H9 (cell line): ENCODE measurements at regions not wholly inside any gene's neighbourhood (a gene's known extent, or its start where the extent isn't known, plus 50 kb on each side); places are given as distances from the start of the nearest gene placed in this dataset.

ENCODE experiments used
- DNase-seq: peaks from one replicate; pipeline ENCODE4 v3.0.0-alpha.2; 2017
- H2AFZ ChIP-seq: one replicate; pipeline ENCODE4 v1.6.1; 2013; ENCODE audit warnings: mild to moderate bottlenecking, low read length, control low read depth, moderate library complexity
- H2AK5ac ChIP-seq: 2 replicates; pipeline ENCODE4 v1.6.1; 2013; ENCODE audit warnings: low read length, control low read depth, mixed read lengths; ENCODE audit not compliant: insufficient read length
- H2BK120ac ChIP-seq: one replicate; pipeline ENCODE4 v1.6.1; 2013; ENCODE audit warnings: low read depth, mild to moderate bottlenecking, low read length, control low read depth, inconsistent platforms; ENCODE audit not compliant: poor library complexity, severe bottlenecking
- H2BK12ac ChIP-seq: 2 replicates; pipeline ENCODE4 v1.6.1; 2013; ENCODE audit warnings: low read length, control low read depth, mixed read lengths, low read depth; ENCODE audit not compliant: insufficient read length
- H2BK15ac ChIP-seq: 2 replicates; pipeline ENCODE4 v1.6.1; 2013; ENCODE audit warnings: low read depth, low read length, control low read depth
- H2BK20ac ChIP-seq: one replicate; pipeline ENCODE4 v1.6.1; 2013; ENCODE audit warnings: low read depth, mild to moderate bottlenecking, low read length, control low read depth, inconsistent platforms; ENCODE audit not compliant: poor library complexity, severe bottlenecking
- H2BK5ac ChIP-seq: 2 replicates; pipeline ENCODE4 v1.6.1; 2013; ENCODE audit warnings: low read length, control low read depth, mixed read lengths; ENCODE audit not compliant: insufficient read length
- H3K14ac ChIP-seq: 2 replicates; pipeline ENCODE4 v1.6.1; 2013; ENCODE audit warnings: low read length, control low read depth; ENCODE audit not compliant: insufficient read depth
- H3K18ac ChIP-seq: 2 replicates; pipeline ENCODE4 v1.6.1; 2013; ENCODE audit warnings: low read depth, mild to moderate bottlenecking, mixed read lengths, low read length, control low read depth; ENCODE audit not compliant: insufficient read length
- H3K23ac ChIP-seq: 2 replicates; pipeline ENCODE4 v1.6.1; 2013; ENCODE audit warnings: low read length, control low read depth, mixed read lengths, low read depth; ENCODE audit not compliant: insufficient read length
- H3K23me2 ChIP-seq: 2 replicates; pipeline ENCODE4 v1.6.1; 2013; ENCODE audit warnings: low read depth, mild to moderate bottlenecking, mixed read lengths, low read length, control low read depth; ENCODE audit not compliant: insufficient read length, poor library complexity, severe bottlenecking
- H3K27ac ChIP-seq: 2 replicates; pipeline ENCODE4 v1.5.1; 2013; ENCODE audit warnings: low read length, control low read depth, mixed read lengths, low read depth; ENCODE audit not compliant: insufficient read length
- H3K27me3 ChIP-seq: 2 replicates; pipeline ENCODE4 v1.6.1; 2013; ENCODE audit warnings: low read length, control low read depth, inconsistent platforms; ENCODE audit not compliant: insufficient read depth
- H3K4ac ChIP-seq: 2 replicates; pipeline ENCODE4 v1.6.1; 2013; ENCODE audit warnings: low read depth, mild to moderate bottlenecking, control low read depth, inconsistent platforms, low read length, moderate library complexity
- H3K4me1 ChIP-seq: 2 replicates; pipeline ENCODE4 v1.6.1; 2013; ENCODE audit warnings: low read length, control low read depth, inconsistent platforms; ENCODE audit not compliant: insufficient read depth
- H3K4me2 ChIP-seq: 2 replicates; pipeline ENCODE4 v1.6.1; 2013; ENCODE audit warnings: low read length, control low read depth, mixed read lengths; ENCODE audit not compliant: insufficient read length, insufficient read depth
- H3K56ac ChIP-seq: 2 replicates; pipeline ENCODE4 v1.6.1; 2013; ENCODE audit warnings: low read depth, mild to moderate bottlenecking, mixed read lengths, low read length, control low read depth; ENCODE audit not compliant: insufficient read length
- H3K79me1 ChIP-seq: 2 replicates; pipeline ENCODE4 v1.6.1; 2013; ENCODE audit warnings: low read depth, mild to moderate bottlenecking, moderate library complexity, low read length, control low read depth, inconsistent platforms; ENCODE audit not compliant: insufficient read depth, poor library complexity, severe bottlenecking
- H3K79me2 ChIP-seq: 2 replicates; pipeline ENCODE4 v1.6.1; 2013; ENCODE audit warnings: low read length, control low read depth, inconsistent platforms; ENCODE audit not compliant: insufficient read depth
- H3K9ac ChIP-seq: 2 replicates; pipeline ENCODE4 v1.6.1; 2013; ENCODE audit warnings: low read length, control low read depth, mixed read lengths; ENCODE audit not compliant: insufficient read length; ENCODE audit errors: extremely low read depth
- H3K9me3 ChIP-seq: one replicate; pipeline ENCODE4 v1.6.1; 2013; ENCODE audit warnings: low read depth, low read length, inconsistent platforms; ENCODE audit not compliant: control insufficient read depth
- H3T11ph ChIP-seq: one replicate; pipeline ENCODE4 v1.6.1; 2013; ENCODE audit warnings: mild to moderate bottlenecking, low read length, control low read depth, inconsistent platforms
- H4K20me1 ChIP-seq: one replicate; pipeline ENCODE4 v1.6.1; 2013; ENCODE audit not compliant: control insufficient read depth, insufficient read length, insufficient read depth
- H4K5ac ChIP-seq: 2 replicates; pipeline ENCODE4 v1.6.1; 2013; ENCODE audit warnings: low read depth, mild to moderate bottlenecking, mixed read lengths, low read length, control low read depth; ENCODE audit not compliant: insufficient read length
- H4K8ac ChIP-seq: replicated peaks from 2 replicates; pipeline ENCODE4 v1.6.1; 2013; ENCODE audit warnings: low read length, control low read depth, mixed read lengths, low read depth; ENCODE audit not compliant: insufficient read length
- H4K91ac ChIP-seq: 2 replicates; pipeline ENCODE4 v1.6.1; 2013; ENCODE audit warnings: low read depth, mild to moderate bottlenecking, moderate library complexity, mixed read lengths, low read length, control low read depth; ENCODE audit not compliant: insufficient read length
- H3K27ac Mint-ChIP-seq, 3 experiments: 2 replicates in 2 of 3; 3 replicates in 1 of 3; pipeline ENCODE4 v1.8.0; 2020 to 2021; ENCODE audit warnings: mixed read lengths in 3 of 3, mild to moderate bottlenecking in 1 of 3, moderate library complexity in 1 of 3
- H3K27me3 Mint-ChIP-seq: 2 replicates; pipeline ENCODE4 v1.8.0; 2021; ENCODE audit warnings: low read depth, mild to moderate bottlenecking, moderate library complexity, mixed read lengths
- H3K36me3 Mint-ChIP-seq, 3 experiments: 2 replicates in 2 of 3; 3 replicates in 1 of 3; pipeline ENCODE4 v1.8.0; 2020 to 2021; ENCODE audit warnings: low read depth in 3 of 3, mixed read lengths in 3 of 3; ENCODE audit not compliant: insufficient read depth in 1 of 3
- H3K4me1 Mint-ChIP-seq, 2 experiments: 2 replicates each; pipeline ENCODE4 v1.8.0; 2020; ENCODE audit warnings: mixed read lengths in 2 of 2
- H3K4me3 Mint-ChIP-seq, 2 experiments: 2 replicates in 1 of 2; 3 replicates in 1 of 2; pipeline ENCODE4 v1.8.0; 2020 to 2021; ENCODE audit warnings: mild to moderate bottlenecking in 2 of 2, mixed read lengths in 2 of 2, moderate library complexity in 1 of 2
- H3K9me3 Mint-ChIP-seq, 2 experiments: 2 replicates in 1 of 2; 3 replicates in 1 of 2; pipeline ENCODE4 v1.8.0; 2020; ENCODE audit warnings: mild to moderate bottlenecking in 2 of 2, mixed read lengths in 2 of 2, moderate library complexity in 1 of 2
- CTCF ChIP-seq: fragments of 200-600 bp; sonication (generic); conservative IDR thresholded peaks from 3 replicates; pipeline ENCODE4 v1.8.0; 2021; ENCODE audit warnings: antibody characterized with exemption, mild to moderate bottlenecking
- WGBS: extraction: QIAGEN DNeasy Blood & Tissue Kit; methylation state at CpG from one replicate; pipeline ENCODE4 v1.1.7; 2013; ENCODE audit warnings: missing lambda C conversion rate, low lambda C conversion rate, mixed read lengths; ENCODE audit not compliant: insufficient read length; ENCODE audit errors: extremely low coverage; 5-methylcytosine and 5-hydroxymethylcytosine counted together

- Histone ChIP-seq H3K79me2 (no peaks in the 10 kb centered on the region), H3K18ac (no peak overlapping the region), H4K91ac (no peak overlapping the region), H3T11ph (no peak overlapping the region), H3K4me2 (no peak overlapping the region), H3K9me3 (no peaks in the 10 kb centered on the region), H3K9ac (no peak overlapping the region), H3K27me3 (no peaks in the 10 kb centered on the region), H3K4ac (no peak overlapping the region), H2BK15ac (no peak overlapping the region), H3K23me2 (no peaks in the 10 kb centered on the region), H2AK5ac (no peak overlapping the region), H3K79me1 (no peaks in the 10 kb centered on the region), H4K5ac (no peak overlapping the region), H2AFZ (no peak overlapping the region), H2BK120ac (no peak overlapping the region), H4K20me1 (no peaks in the 10 kb centered on the region), H3K4me1 (no peaks in the 10 kb centered on the region), H3K14ac (no peak overlapping the region), H3K23ac (no peak overlapping the region), H3K56ac (no peak overlapping the region), H4K8ac (no peak overlapping the region), H2BK5ac (no peak overlapping the region), H3K27ac (no peak overlapping the region), H2BK20ac (no peak overlapping the region), H2BK12ac (no peak overlapping the region)
- DNase-seq: no peak
- Mint-ChIP-seq H3K9me3 (no peaks in the 10 kb centered on the region; a peak in 1 of 5 replicates), H3K27ac (no peak overlapping the region), H3K36me3 (no peaks in the 10 kb centered on the region; a peak in 1 of 7 replicates), H3K4me3 (no peak overlapping the region), H3K27me3 (no peaks in the 10 kb centered on the region), H3K4me1 (0 out of 4 replicates have a peak, but pooled peaks cover 0 to 2% of the 10 kb centered on the region in 2 experiments)
- TF ChIP-seq CTCF: no peak
- WGBS: no CpG with 5 or more reads among the region's 2 CpGs
These were observed 213.7 kb upstream of the SETBP1 start for GRCh38 chr18:44466997-44467396.
